A549 (cell line): ENCODE measurements at regions not wholly inside any gene's neighbourhood (a gene's known extent, or its start where the extent isn't known, plus 50 kb on each side); places are given as distances from the start of the nearest gene placed in this dataset.

Source experiments
- ATAC-seq, 2 experiments: fragments of 200-7000 bp in 1 of 2; fragments of >200 bp in 1 of 2; cut with Nextera tagmentation in 1 of 2; cut with Tn5 transposase in 1 of 2; 3 replicates each; pipeline versions ENCODE4 v1.8.0 to v1.9.1; 2018 to 2020; ENCODE audit warnings: mild to moderate bottlenecking in 1 of 2, moderate library complexity in 1 of 2
- CTCF ChIA-PET: fragments of 300-600 bp; sonication (Branson Sonifier 250); formaldehyde crosslinking; extraction: SDS; loops from one replicate; lab custom pipeline; 2021; ENCODE audit warnings: antibody characterized with exemption, inconsistent platforms; lab: Yijun Ruan, JAX
- POLR2A ChIA-PET: fragments of 350-600 bp; formaldehyde crosslinking; extraction: SDS; loops from one replicate; lab custom pipeline; 2021; ENCODE audit warnings: antibody characterized with exemption, inconsistent platforms; lab: Yijun Ruan, JAX
- DNase-seq, 2 experiments: peaks; one replicate each; pipeline versions ENCODE4 v3.0.0 to v3.0.0-alpha.2; 2011 to 2016; ENCODE audit warnings: low read depth in 1 of 2, low spot score in 1 of 2
- FAIRE-seq: peaks from 2 replicates; lab custom pipeline; 2011; peaks lifted over from hg19 to GRCh38; lab: Jason Lieb, UNC
- H3K27ac ChIP-seq, 2 experiments: fragments of >200 bp; sonication (Bioruptor Twin); formaldehyde crosslinking; 3 replicates each; pipeline ENCODE4 v1.5.1; 2016 to 2017
- H3K4me1 ChIP-seq: fragments of >200 bp; sonication (Bioruptor Twin); formaldehyde crosslinking; 3 replicates; pipeline ENCODE4 v1.6.1; 2016
- H3K4me2 ChIP-seq: fragments of >200 bp; sonication (Bioruptor Twin); formaldehyde crosslinking; 3 replicates; pipeline ENCODE4 v1.6.1; 2016
- H3K4me3 ChIP-seq: fragments of >200 bp; sonication (Bioruptor Twin); formaldehyde crosslinking; 3 replicates; pipeline ENCODE4 v1.5.1; 2016
- H3K9me3 ChIP-seq: fragments of >200 bp; sonication (Bioruptor Twin); formaldehyde crosslinking; 3 replicates; pipeline ENCODE4 v1.6.1; 2016
- ATOH8 ChIP-seq: fragments of 250-450 bp; sonication (Bioruptor Pico); IDR thresholded peaks from 2 replicates; pipeline ENCODE4 v1.5.0; 2020; ENCODE audit warnings: low read depth, mild to moderate bottlenecking, moderate library complexity
- BHLHE40 ChIP-seq: IDR thresholded peaks from 2 replicates; pipeline ENCODE4 v1.6.1; 2012; ENCODE audit warnings: low read depth, low read length, inconsistent platforms
- EHMT2 ChIP-seq: fragments of 200-600 bp; sonication (generic); IDR thresholded peaks from 2 replicates; pipeline ENCODE4 v1.6.1; 2016; ENCODE audit warnings: antibody characterized with exemption, low read depth, mild to moderate bottlenecking, moderate library complexity
- ELK1 ChIP-seq: fragments of 150-350 bp; IDR thresholded peaks from 2 replicates; pipeline ENCODE4 v1.6.1; 2014; ENCODE audit warnings: low read depth, mild to moderate bottlenecking, low read length
- FOSB ChIP-seq: fragments of 250-450 bp; sonication (Bioruptor Pico); IDR thresholded peaks from 2 replicates; pipeline ENCODE4 v1.5.0; 2020; ENCODE audit warnings: mild to moderate bottlenecking, moderate library complexity
- GATA3 ChIP-seq: IDR thresholded peaks from 2 replicates; pipeline ENCODE4 v1.6.1; 2012; ENCODE audit warnings: borderline replicate concordance
- HDAC2 ChIP-seq: fragments of 200-600 bp; sonication (generic); IDR thresholded peaks from 2 replicates; pipeline ENCODE4 v1.6.1; 2016
- HEYL ChIP-seq: fragments of 250-450 bp; sonication (Bioruptor Pico); IDR thresholded peaks from 2 replicates; pipeline ENCODE4 v1.8.0; 2021; ENCODE audit warnings: mild to moderate bottlenecking, moderate library complexity
- HOXA7 ChIP-seq: fragments of 250-450 bp; sonication (Bioruptor Pico); IDR thresholded peaks from 2 replicates; pipeline ENCODE4 v1.5.0; 2020; ENCODE audit warnings: mild to moderate bottlenecking, moderate library complexity
- JUN ChIP-seq, 2 experiments: fragments of >200 bp; sonication (Bioruptor Twin); formaldehyde crosslinking; IDR thresholded peaks; 2 replicates in 1 of 2; 3 replicates in 1 of 2; pipeline ENCODE4 v1.6.1; 2016 to 2017
- JUNB ChIP-seq: fragments of >200 bp; sonication (Bioruptor Twin); formaldehyde crosslinking; IDR thresholded peaks from 2 replicates; pipeline ENCODE4 v1.6.1; 2016
- MAX ChIP-seq: IDR thresholded peaks from 2 replicates; pipeline ENCODE4 v1.6.1; 2012
- NPAS2 ChIP-seq: fragments of 250-450 bp; sonication (Bioruptor Pico); IDR thresholded peaks from 2 replicates; pipeline ENCODE4 v1.8.0; 2022; ENCODE audit warnings: mild to moderate bottlenecking, moderate library complexity, borderline replicate concordance
- RARB ChIP-seq: fragments of 250-450 bp; sonication (Bioruptor Pico); IDR thresholded peaks from 2 replicates; pipeline ENCODE4 v1.8.0; 2021; ENCODE audit warnings: mild to moderate bottlenecking, moderate library complexity
- RCOR1 ChIP-seq: fragments of 150-350 bp; IDR thresholded peaks from 2 replicates; pipeline ENCODE4 v1.6.1; 2014; ENCODE audit warnings: antibody characterized with exemption, low read length, low read depth
- REST ChIP-seq: fragments of 200-600 bp; sonication (generic); IDR thresholded peaks from 2 replicates; pipeline ENCODE4 v1.6.1; 2016; ENCODE audit warnings: antibody characterized with exemption, mild to moderate bottlenecking, moderate library complexity
- RFX5 ChIP-seq: fragments of 450-650 bp; IDR thresholded peaks from 2 replicates; pipeline ENCODE4 v1.7.1; 2014; ENCODE audit warnings: antibody characterized with exemption, mild to moderate bottlenecking, moderate library complexity
- RNF2 ChIP-seq: fragments of 200-600 bp; sonication (generic); IDR thresholded peaks from 2 replicates; pipeline ENCODE4 v1.6.1; 2016; ENCODE audit warnings: low read depth, mild to moderate bottlenecking, antibody characterized with exemption, moderate library complexity, borderline replicate concordance
- SREBF2 ChIP-seq: fragments of 450-650 bp; IDR thresholded peaks from 2 replicates; pipeline ENCODE4 v1.6.1; 2014; ENCODE audit warnings: mild to moderate bottlenecking, moderate library complexity
- ZFP36 ChIP-seq: fragments of 450-650 bp; IDR thresholded peaks from 2 replicates; pipeline ENCODE4 v1.6.1; 2014; ENCODE audit warnings: borderline replicate concordance; ENCODE audit not compliant: partially characterized antibody
- WGBS: methylation state at CpG from one replicate; pipeline ENCODE4 v1.1.6; 2017; ENCODE audit errors: missing lambda C conversion rate; 5-methylcytosine and 5-hydroxymethylcytosine counted together
- TF ChIP-seq, protein P1 (sequence below): fragments of >200 bp; sonication (Bioruptor Twin); formaldehyde crosslinking; IDR thresholded peaks from 2 replicates; pipeline ENCODE4 v1.6.1; 2016

GRCh38 chr10:124227055-124227975 is 133.9 kb upstream of the CHST15 start:
- Histone ChIP-seq H3K4me3 (no peak overlapping the region), H3K4me2 (no peak overlapping the region), H3K4me1 (no peaks in the 10 kb centered on the region), H3K27ac (no peak overlapping the region), H3K9me3 (peaks cover 9% of the 10 kb centered on the region)
- DNase-seq (no peak), FAIRE-seq (no peak), ATAC-seq (no peak)
- POLR2A ChIA-PET: no interaction called here
- 19% methylated on average over 13 of the region's 13 CpGs for WGBS
- CTCF ChIA-PET: no interaction called here
- TF ChIP-seq GATA3 (no peak), ATOH8 (CRISPR knock-in tag) (no peak), HOXA7 (no peak), ZFP36 (no peak), JUNB (no peak), RARB (CRISPR knock-in tag) (no peak), SREBF2 (no peak), EHMT2 (no peak), JUN (IDR thresholded peaks at IDR 0.05) (no peak), FOSB (no peak), BHLHE40 (no peak), HEYL (no peak)
- TF ChIP-seq, protein P1, sequence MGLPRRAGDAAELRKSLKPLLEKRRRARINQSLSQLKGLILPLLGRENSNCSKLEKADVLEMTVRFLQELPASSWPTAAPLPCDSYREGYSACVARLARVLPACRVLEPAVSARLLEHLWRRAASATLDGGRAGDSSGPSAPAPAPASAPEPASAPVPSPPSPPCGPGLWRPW: no peak

DNA sequence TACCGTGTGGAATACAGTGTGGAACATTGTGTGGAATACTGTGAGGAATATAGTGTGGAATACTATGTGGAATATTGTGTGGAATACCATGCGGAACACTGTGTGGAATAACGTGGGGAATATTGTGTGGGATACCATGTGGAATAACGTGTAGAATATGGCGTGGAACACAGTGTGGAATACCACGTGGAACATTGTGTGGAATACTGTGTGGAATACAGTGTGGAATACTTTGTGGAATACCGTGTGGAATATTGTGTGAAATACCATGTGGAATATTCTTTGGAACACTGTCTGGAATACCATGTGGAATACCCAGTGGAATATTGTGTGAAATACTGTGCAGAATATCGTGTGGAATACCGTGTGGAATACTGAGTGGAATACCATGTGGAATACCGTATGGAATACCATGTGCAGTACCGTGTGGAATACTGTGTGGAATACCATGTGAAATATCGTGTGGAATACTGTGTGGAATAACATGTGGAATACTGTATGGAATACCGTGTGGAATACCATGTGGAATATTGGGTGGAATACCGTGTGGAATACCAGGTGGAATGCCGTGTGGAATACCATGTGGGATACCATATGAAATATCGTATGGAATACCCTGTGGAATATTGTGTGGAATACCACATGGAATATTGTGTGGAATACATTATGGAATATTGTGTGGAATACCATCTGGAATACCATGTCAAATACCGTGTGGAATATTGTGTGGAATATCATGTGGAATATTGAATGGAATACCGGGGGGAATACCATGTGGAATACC is 133.1 kb upstream of the CHST15 start:
- no peak for ATAC-seq
- 45% methylated on average over 18 of the region's 18 CpGs for WGBS
- no peak for DNase-seq
- H3K9me3 ChIP-seq: peaks cover 9% of the 10 kb centered on the region
- no peak overlapping the region for H3K4me3 ChIP-seq
- H3K4me2 ChIP-seq: no peak overlapping the region
- no peak overlapping the region for H3K27ac ChIP-seq
- no peak for TF ChIP-seq MAX
- TF ChIP-seq ELK1: no peak
- no peak for TF ChIP-seq REST
- no peak for TF ChIP-seq NPAS2 (CRISPR knock-in tag)
- no peak for TF ChIP-seq RCOR1
- no peak for TF ChIP-seq BHLHE40
- no peak for TF ChIP-seq HDAC2
- no peak for TF ChIP-seq RFX5
- TF ChIP-seq JUN (IDR thresholded peaks at IDR 0.05): no peak
- TF ChIP-seq RNF2: no peak
- no peak for TF ChIP-seq RARB (CRISPR knock-in tag)
- TF ChIP-seq, all 56 proteins: peak for 0
- ChIA-PET POLR2A (no interaction called here), CTCF (no interaction called here)
- H3K4me1 ChIP-seq: no peaks in the 10 kb centered on the region
- no peak for FAIRE-seq
